ENCODE measurements at regions not wholly inside any gene's neighbourhood (a gene's known extent, or its start where the extent isn't known, plus 50 kb on each side); places are given as distances from the start of the nearest gene placed in this dataset.

GRCh38 chr2:226631671-226632070 lies 167.9 kb downstream of the IRS1 start:
- 30 to 78% (median 68%) methylated on average over 2 to 6 of the region's 6 CpGs; no CpG with 5 or more reads in 1 of the 10 experiments for WGBS, 10 experiments
- peak in 5 of 8 experiments; percentile 21 to 47 (median 36) for ATAC-seq (replicated peaks in 6 of 8)
- no peak overlapping the region for H3K4me3 ChIP-seq
- H3K4me1 ChIP-seq (replicated peaks in 1 of 2): peaks cover 5% of the 10 kb centered on the region in 2 donors
- in situ Hi-C loops (cut with MboI; ENCODE audit: low pct_unique_long_range_greater_than_20kb in 2 of 9, low sequenced_read_pairs in 9 of 9, unreplicated experiment in 9 of 9): no loop called here
- no peak overlapping the region for H3K27ac ChIP-seq

- Histone ChIP-seq H3K27ac (no peak overlapping the region), H3K4me3 (no peak overlapping the region), H3K4me1 (replicated peaks in 1 of 2) (peaks cover 5% of the 10 kb centered on the region in 2 donors)
- WGBS, 10 experiments: 80 to 100% (median 92%) methylated on average over 1 to 3 of the region's 3 CpGs; no CpG with 5 or more reads in 4 of the 10 experiments
- in situ Hi-C loops (cut with MboI; ENCODE audit: low pct_unique_long_range_greater_than_20kb in 2 of 9, low sequenced_read_pairs in 9 of 9, unreplicated experiment in 9 of 9): no loop called here
- ATAC-seq (replicated peaks in 6 of 8): no peak
Measured at GRCh38 chr2:226631187-226631586, 168.4 kb downstream of the IRS1 start.

GRCh38 chr2:226625946-226626345 lies 173.7 kb downstream of the IRS1 start:
- no peak overlapping the region for H3K4me3 ChIP-seq
- peaks cover 4 to 10% of the 10 kb centered on the region in 2 donors for H3K4me1 ChIP-seq (replicated peaks in 1 of 2)
- in situ Hi-C loops (cut with MboI; ENCODE audit: low pct_unique_long_range_greater_than_20kb in 2 of 9, low sequenced_read_pairs in 9 of 9, unreplicated experiment in 9 of 9): no loop called here
- WGBS, 10 experiments: 60 to 100% (median 93%) methylated on average over 1 to 2 of the region's 2 CpGs; no CpG with 5 or more reads in 2 of the 10 experiments
- no peak overlapping the region for H3K27ac ChIP-seq
- no peak for ATAC-seq (replicated peaks in 6 of 8)

- ATAC-seq (replicated peaks in 6 of 8): peak in 1 of 8 experiments; percentile 13
- WGBS, 10 experiments: 60 to 100% (median 85%) methylated on average over 1 to 13 of the region's 13 CpGs
- no peak overlapping the region for H3K4me3 ChIP-seq
- in situ Hi-C loops (cut with MboI; ENCODE audit: low pct_unique_long_range_greater_than_20kb in 2 of 9, low sequenced_read_pairs in 9 of 9, unreplicated experiment in 9 of 9): no loop called here
- no peak overlapping the region for H3K27ac ChIP-seq
- peaks cover 4 to 10% of the 10 kb centered on the region in 2 donors for H3K4me1 ChIP-seq (replicated peaks in 1 of 2)
Measured at GRCh38 chr2:226623587-226624368, 175.8 kb downstream of the IRS1 start.

- Histone ChIP-seq H3K4me1 (replicated peaks in 1 of 2) (peaks cover 4 to 10% of the 10 kb centered on the region in 2 donors), H3K27ac (no peak overlapping the region), H3K4me3 (no peak overlapping the region)
- ATAC-seq (replicated peaks in 6 of 8): no peak
- WGBS, 10 experiments: 82 to 100% (median 100%) methylated on average over 2 of the region's 2 CpGs; no CpG with 5 or more reads in 3 of the 10 experiments
- in situ Hi-C loops (cut with MboI; ENCODE audit: low pct_unique_long_range_greater_than_20kb in 2 of 9, low sequenced_read_pairs in 9 of 9, unreplicated experiment in 9 of 9): no loop called here
Measured at GRCh38 chr2:226622484-226622883, 177.1 kb downstream of the IRS1 start.

GRCh38 chr2:226620176-226620575 lies 179.4 kb downstream of the IRS1 start:
- in situ Hi-C loops (cut with MboI; ENCODE audit: low pct_unique_long_range_greater_than_20kb in 2 of 9, low sequenced_read_pairs in 9 of 9, unreplicated experiment in 9 of 9): no loop called here
- peaks cover 4 to 10% of the 10 kb centered on the region in 2 donors for H3K4me1 ChIP-seq (replicated peaks in 1 of 2)
- H3K4me3 ChIP-seq: no peak overlapping the region
- 20 to 100% (median 98%) methylated on average over 1 to 3 of the region's 3 CpGs for WGBS, 10 experiments
- ATAC-seq (replicated peaks in 6 of 8): no peak
- H3K27ac ChIP-seq: no peak overlapping the region

- in situ Hi-C loops (cut with MboI; ENCODE audit: low pct_unique_long_range_greater_than_20kb in 2 of 9, low sequenced_read_pairs in 9 of 9, unreplicated experiment in 9 of 9): no loop called here
- no peak overlapping the region for H3K4me3 ChIP-seq
- no peak overlapping the region for H3K27ac ChIP-seq
- ATAC-seq (replicated peaks in 6 of 8): peak in 1 of 8 experiments; percentile 8
- H3K4me1 ChIP-seq (replicated peaks in 1 of 2): peaks cover 4 to 10% of the 10 kb centered on the region in 2 donors
- 90 to 100% (median 100%) methylated on average over 1 to 3 of the region's 3 CpGs; no CpG with 5 or more reads in 2 of the 10 experiments for WGBS, 10 experiments
Measured at GRCh38 chr2:226619707-226620106, 179.9 kb downstream of the IRS1 start.

- peak in 4 of 8 experiments; percentile 42 to 98 (median 98) for ATAC-seq (replicated peaks in 6 of 8)
- in situ Hi-C loops (cut with MboI; ENCODE audit: low pct_unique_long_range_greater_than_20kb in 2 of 9, low sequenced_read_pairs in 9 of 9, unreplicated experiment in 9 of 9): no loop called here
- Histone ChIP-seq H3K4me3 (no peak overlapping the region), H3K27ac (no peak overlapping the region), H3K4me1 (replicated peaks in 1 of 2) (peaks cover 4 to 10% of the 10 kb centered on the region in 2 donors)
- WGBS, 10 experiments: 0 to 86% (median 69%) methylated on average over 1 to 2 of the region's 2 CpGs; no CpG with 5 or more reads in 1 of the 10 experiments
Measured at GRCh38 chr2:226618875-226619605, 180.6 kb downstream of the IRS1 start.

GRCh38 chr2:226618544-226618874 lies 181.1 kb downstream of the IRS1 start:
- WGBS, 10 experiments: 45 to 100% (median 84%) methylated on average over 1 to 6 of the region's 6 CpGs; no CpG with 5 or more reads in 1 of the 10 experiments
- in situ Hi-C loops (cut with MboI; ENCODE audit: low pct_unique_long_range_greater_than_20kb in 2 of 9, low sequenced_read_pairs in 9 of 9, unreplicated experiment in 9 of 9): no loop called here
- Histone ChIP-seq H3K4me3 (no peak overlapping the region), H3K27ac (no peak overlapping the region), H3K4me1 (replicated peaks in 1 of 2) (peaks cover 4 to 5% of the 10 kb centered on the region in 2 donors)
- ATAC-seq (replicated peaks in 6 of 8): no peak

GRCh38 chr2:226615891-226616290 lies 183.7 kb downstream of the IRS1 start:
- WGBS, 10 experiments: 90 to 100% (median 100%) methylated on average over 1 to 2 of the region's 2 CpGs; no CpG with 5 or more reads in 4 of the 10 experiments
- Histone ChIP-seq H3K4me3 (no peak overlapping the region), H3K4me1 (replicated peaks in 1 of 2) (no peaks in the 10 kb centered on the region), H3K27ac (no peak overlapping the region)
- in situ Hi-C loops (cut with MboI; ENCODE audit: low pct_unique_long_range_greater_than_20kb in 2 of 9, low sequenced_read_pairs in 9 of 9, unreplicated experiment in 9 of 9): no loop called here
- no peak for ATAC-seq (replicated peaks in 6 of 8)

GRCh38 chr2:226611944-226612318 lies 187.7 kb downstream of the IRS1 start:
- WGBS, 10 experiments: 14 to 100% (median 82%) methylated on average over 1 to 3 of the region's 3 CpGs; no CpG with 5 or more reads in 6 of the 10 experiments
- in situ Hi-C loops (cut with MboI; ENCODE audit: low pct_unique_long_range_greater_than_20kb in 2 of 9, low sequenced_read_pairs in 9 of 9, unreplicated experiment in 9 of 9): no loop called here
- peak in 2 of 8 experiments; percentile 40 to 71 for ATAC-seq (replicated peaks in 6 of 8)
- no peak overlapping the region for H3K4me3 ChIP-seq
- H3K4me1 ChIP-seq (replicated peaks in 1 of 2): no peaks in the 10 kb centered on the region
- no peak overlapping the region for H3K27ac ChIP-seq

- in situ Hi-C loops (cut with MboI; ENCODE audit: low pct_unique_long_range_greater_than_20kb in 2 of 9, low sequenced_read_pairs in 9 of 9, unreplicated experiment in 9 of 9): no loop called here
- Histone ChIP-seq H3K4me1 (replicated peaks in 1 of 2) (no peaks in the 10 kb centered on the region), H3K27ac (no peak overlapping the region), H3K4me3 (no peak overlapping the region)
- WGBS, 10 experiments: 60 to 100% (median 85%) methylated on average over 1 to 4 of the region's 4 CpGs; no CpG with 5 or more reads in 1 of the 10 experiments
- ATAC-seq (replicated peaks in 6 of 8): no peak
Measured at GRCh38 chr2:226611196-226611943, 188.2 kb downstream of the IRS1 start.

- peak in 2 of 8 experiments; percentile 91 to 98 for ATAC-seq (replicated peaks in 6 of 8)
- no peak overlapping the region for H3K4me3 ChIP-seq
- in situ Hi-C loops (cut with MboI; ENCODE audit: low pct_unique_long_range_greater_than_20kb in 2 of 9, low sequenced_read_pairs in 9 of 9, unreplicated experiment in 9 of 9): no loop called here
- no peak overlapping the region for H3K27ac ChIP-seq
- no peaks in the 10 kb centered on the region for H3K4me1 ChIP-seq (replicated peaks in 1 of 2)
- WGBS, 10 experiments: 0 to 71% (median 20%) methylated on average over 1 of the region's 1 CpG; no CpG with 5 or more reads in 6 of the 10 experiments
Measured at GRCh38 chr2:226609366-226609765, 190.3 kb downstream of the IRS1 start.
